EH (cell line): ENCODE measurements at regions not wholly inside any gene's neighbourhood (a gene's known extent, or its start where the extent isn't known, plus 50 kb on each side); places are given as distances from the start of the nearest gene placed in this dataset.

Source experiments
- DNase-seq: peaks from one replicate; pipeline ENCODE4 v3.0.0-alpha.2; 2015; ENCODE audit warnings: low read depth

DNA sequence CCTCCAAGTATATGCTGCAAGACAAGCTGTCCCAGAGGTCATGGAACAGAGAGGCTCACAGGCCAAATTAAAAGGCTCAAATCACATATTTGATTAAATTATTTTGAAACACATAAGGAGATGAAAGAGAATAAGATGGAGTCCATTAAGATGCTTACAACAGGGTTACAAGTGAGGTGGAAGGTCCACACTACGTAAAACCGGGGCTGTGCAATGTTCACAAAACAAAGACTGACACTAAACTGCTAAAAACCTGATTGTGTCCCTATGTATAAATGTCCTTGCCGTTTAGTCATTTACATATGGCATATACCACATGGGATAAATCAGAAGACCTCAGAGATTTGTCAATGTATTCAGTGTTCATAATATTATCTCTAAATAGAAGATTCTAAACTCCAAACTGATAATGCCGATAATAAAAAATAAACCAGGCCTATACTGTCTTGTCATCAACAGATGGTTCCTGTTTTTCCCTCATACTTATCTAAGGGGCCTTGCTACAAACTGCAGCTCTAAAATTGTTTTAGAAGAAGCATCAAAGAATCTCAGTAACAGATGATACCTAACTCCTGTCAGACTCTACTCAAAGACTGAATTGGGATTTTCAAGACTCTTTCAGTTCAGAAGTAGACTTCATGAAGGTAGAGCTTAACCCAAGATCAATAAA lies 51.8 kb upstream of the RIPOR2 start:
- no peak for DNase-seq

DNA sequence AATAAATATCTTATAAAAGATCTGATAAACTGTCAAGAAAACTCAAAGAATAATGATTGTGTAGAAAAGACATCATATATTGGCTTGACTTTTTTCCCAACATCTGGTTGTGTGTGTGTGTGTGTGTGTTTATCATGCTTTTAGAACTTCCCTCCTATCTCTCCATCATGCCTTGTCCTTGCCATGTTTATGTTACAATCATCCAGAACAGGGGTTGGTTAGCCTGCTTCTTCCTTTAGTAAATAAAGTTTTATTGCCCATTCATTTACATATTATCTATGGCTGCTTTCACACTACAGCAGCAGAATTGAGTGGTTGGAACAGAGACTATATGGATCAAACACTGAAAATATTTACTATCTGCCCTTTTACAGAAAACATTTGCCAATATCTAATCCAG lies 52.8 kb upstream of the RIPOR2 start:
- DNase-seq = no peak

DNA sequence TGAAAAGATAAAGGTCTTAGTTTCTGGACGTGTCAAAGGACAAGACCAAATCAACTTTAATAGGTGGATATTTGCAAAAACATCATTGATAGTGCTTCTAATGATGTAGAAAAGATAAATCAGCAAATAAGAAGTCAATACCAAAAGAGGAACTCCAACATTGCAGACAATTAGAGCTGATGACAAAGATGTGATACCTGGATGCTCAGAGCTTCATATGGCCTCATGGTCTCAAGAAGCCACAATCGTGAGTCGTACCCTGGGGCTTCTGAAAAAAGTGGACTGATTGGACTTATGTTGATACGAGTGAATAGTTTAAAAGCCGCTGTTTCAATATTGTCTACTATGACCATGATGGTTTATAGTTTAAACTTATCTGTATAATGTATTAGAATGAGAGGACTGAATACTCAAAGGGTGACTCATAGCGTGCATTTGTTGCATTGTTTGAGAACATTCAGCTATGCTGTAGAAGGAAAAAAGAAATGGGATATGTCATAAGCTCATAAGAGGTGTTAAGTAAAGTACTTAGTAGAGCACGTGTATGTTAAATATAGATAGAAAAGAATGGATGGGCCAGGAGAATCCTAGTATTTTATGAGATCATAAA lies 54.6 kb upstream of the RIPOR2 start:
- peak; percentile 81 for DNase-seq

DNA sequence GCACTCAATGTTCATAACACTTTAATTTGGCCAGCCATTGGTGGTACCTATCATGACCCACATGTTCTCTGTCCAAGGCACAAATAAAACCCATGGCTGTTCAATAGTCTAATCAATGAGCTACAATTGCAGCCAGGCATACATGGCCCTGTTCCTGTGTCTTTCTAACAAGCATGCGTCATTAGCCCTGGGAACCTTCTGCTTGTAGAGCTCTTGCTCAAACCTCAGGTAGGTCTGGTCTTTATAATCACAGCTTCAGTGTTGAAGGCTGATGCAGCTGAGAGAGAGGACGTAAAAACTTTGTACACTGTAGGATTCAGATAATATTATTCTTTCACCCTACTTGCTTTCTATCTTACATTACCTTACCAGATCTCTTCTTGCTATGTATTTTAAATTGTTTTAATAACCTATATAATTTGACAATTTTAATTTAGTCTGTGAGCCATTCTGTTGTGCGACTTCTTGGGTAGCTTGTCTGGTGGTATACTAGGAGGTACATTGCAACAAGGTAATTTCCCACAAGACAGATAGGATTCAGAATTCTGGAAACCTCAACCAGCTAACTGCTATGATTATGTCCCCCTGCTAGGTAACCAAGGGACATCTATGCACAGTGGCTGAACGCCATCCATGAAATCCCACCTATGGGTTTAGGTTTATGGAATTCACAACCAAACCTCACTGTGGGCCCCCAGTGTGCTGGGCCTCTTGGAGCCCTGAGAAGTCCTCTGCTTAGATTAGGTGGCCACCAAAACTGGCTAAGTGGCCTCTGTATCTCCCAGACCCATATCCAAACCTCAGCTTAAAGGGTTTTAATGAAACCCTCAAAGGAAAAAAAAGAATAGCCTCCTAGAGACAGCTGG lies 55.4 kb upstream of the RIPOR2 start:
- DNase-seq = no peak

DNA sequence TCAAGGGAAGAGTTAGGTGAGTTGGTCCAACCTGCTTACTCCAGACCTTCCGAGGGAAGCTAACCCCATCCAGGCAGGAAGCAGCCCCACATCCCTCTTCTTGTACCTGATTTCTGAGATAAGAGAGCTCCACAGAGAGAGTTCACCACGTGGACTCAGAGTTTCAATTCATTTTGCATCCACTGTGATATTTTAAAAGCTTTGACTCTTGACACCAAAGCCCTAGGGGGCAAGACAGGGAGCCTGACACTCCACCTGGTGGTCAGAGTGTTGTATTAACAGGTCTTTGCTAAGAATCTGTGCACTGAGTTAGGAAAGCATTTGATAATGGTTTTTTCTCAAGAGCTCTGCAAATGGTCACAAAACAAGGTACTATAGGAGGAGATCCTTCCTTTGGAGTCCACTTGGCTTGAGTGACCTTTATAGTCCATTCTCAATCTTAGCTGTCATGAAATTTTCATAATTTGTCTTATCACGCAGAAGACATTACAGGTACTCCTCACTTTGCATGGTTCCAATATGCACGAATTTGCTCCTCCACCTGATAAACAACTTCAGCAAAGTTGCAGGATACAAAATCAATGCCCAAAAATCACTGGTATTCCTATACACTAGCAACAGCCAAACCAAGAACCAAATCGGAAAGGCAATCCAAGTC lies 56.2 kb upstream of the RIPOR2 start:
- peak; percentile 72 for DNase-seq

DNA sequence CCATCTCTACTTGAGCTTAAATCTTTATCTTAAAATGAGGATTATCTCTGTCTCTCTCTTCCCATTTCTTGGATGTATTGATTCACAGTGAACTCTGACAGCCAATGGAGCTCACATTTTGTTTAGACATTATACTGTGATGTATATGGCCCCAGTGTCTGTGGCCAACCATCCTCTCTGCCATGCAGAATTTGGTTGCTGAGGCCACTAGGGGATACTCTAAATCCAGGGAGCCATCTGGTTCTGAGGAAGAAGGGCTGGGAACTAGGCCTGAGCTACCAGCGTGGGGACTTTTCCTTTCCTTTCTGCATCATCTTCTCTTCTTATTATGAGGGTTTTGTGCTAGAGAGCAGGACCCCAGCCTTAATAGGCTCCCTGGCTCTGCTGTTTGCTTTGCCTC lies 59.1 kb upstream of the RIPOR2 start:
- peak; percentile 46 for DNase-seq

DNA sequence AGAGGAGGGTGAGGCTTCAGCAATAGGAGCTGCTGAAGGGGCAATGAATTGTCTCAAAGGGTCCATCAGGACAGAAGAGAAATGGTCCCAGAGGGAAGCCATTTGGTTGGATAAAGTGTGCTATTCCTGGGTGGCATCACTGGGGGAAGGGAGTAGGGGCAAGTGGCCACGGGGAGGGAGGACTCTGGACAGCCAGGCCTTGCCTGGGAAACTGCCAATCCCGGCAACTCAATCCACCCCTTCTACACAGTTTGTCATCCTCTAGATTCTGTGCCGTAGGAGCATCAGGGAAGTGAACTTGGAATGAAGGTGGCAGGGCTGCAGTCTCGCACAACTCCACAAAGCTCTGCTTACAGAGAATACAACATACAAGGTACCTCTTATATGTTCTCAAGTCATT lies 59.5 kb upstream of the RIPOR2 start:
- DNase-seq = no peak

DNA sequence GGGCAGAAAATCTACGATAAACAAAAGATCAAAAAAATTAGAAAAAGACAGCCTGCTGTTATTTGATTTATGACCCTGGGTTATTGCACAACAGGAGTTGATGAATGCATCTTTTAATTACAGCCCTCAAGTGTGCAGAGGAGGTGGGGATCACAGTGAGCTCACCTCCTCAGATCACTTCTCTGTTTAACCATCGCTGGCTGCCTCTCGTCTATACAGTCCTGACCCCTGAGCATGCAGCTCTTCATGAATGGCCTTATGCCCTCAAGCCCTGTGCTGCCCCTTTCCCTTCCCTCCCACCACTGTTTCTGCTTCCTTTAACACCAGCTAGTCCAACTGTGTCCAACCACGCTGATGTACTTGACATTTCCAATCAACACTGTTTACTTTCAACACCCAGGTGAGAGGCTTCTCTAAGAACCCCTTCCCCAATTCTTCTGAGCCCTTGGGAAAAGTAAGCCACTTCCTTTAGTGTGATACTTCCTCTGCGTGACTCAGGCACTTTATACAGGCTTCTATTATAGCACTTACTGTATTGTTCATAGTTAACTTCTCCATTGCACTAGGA lies 60.6 kb upstream of the RIPOR2 start:
- no peak for DNase-seq

DNA sequence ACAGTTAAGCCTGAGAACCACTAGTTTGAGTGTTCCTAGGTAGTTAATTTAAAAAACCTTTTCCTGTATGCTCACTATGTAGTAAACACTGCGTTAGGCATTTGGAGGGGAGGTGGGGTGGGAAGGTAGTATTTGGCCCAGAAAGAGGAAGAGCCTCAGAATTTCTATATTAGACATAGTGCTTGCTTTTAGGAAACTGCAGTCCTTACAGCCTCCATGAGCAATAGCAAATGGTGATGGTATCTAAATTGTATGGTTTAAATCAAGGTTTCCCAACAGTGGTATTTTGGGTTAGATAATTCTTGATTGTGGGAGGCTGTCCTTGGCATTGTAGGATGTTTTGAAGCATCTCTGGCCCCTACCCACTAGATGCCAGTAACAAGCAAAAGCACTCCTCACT lies 61.5 kb upstream of the RIPOR2 start:
- no peak for DNase-seq

DNA sequence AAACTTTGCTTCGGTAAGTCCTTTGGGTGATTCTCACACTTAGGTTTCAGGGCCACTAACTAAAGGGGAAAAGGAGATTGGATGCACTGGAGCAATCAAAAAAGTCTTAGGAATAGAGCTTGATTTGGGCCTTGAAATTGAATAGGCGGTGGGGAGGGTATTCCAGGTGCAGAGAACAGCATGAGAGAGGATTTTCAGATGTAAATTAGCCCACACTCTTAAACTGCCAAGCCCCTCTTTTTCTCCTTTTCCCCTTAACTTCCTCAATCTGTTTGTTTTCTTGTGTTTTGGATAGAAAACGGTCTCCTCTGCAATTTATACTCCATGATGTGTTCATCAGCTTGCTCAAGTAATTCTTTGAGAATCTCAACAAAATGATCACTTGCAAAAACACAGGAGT lies 62.1 kb upstream of the RIPOR2 start:
- DNase-seq = no peak

DNA sequence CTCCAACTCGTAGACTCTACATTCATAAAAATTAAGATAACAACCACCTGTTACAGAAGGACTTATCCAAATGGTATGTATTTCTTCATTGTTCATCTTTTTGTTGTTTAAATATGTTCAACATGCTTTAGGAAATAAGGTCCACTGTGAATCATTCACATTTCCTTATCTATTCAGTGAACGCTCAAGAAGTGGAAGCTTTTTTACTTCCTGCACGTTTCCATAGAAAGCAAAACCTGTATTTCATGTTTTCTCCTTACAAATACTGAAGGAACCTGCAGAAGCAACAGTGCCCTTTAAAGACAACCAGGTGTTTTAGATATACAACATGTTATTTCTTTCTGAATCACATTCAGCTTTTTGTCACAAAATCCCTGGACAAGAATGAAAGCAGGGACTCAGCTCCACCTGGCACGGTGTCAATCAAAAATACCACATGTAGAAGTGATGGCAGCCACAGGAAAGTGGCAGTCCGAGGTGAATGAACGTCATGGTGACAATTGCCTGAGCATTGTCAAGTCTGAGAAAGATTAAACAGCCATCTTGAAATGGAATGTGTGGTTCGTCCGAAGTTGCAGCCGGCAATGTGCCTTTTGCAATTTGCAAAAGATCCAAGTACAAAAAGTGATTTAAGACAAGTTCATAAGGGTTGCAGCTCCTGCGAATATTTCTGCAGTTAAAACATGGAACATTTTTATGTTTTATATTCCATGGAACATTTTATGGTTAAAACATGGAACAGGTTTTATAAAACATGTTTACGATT lies 66.7 kb upstream of the RIPOR2 start:
- DNase-seq = no peak

DNA sequence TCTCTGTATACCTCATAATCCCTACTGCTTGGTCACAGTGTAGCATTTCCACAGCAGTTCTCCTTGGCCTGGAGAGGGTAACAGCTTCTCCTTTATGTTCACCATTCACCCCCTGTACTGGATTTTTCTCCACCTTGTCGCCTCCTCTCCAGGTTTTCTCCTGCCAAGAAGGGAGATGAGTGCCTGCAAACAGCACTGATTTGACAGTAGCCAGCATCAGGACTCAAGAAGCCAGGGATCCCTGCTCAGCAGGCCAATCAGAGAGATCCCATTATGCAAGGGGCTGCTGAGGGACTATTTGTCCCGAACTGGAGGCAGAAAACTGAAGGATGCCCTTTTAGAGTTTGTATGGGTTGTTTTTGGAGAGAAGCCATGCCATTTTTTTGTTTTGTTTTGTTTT lies 68.6 kb upstream of the RIPOR2 start:
- DNase-seq = no peak

DNA sequence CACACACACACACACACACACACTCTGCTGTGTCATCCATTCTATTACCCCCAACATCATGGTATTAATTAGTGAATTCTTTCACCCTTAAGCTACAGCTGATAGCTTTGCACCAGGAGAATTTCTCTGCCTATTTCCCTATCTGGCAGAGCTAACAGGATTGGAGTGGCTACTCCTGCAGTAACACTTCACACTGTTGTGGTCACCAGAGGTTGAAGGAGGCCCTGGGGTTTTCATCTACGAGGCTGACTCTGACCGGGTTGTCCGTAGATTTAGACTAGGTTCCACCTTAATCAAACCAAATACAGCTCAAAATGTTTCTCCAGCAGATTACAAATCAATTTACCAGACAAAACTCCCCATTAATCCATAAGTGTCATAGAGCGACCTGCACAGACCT lies 69.2 kb upstream of the RIPOR2 start:
- no peak for DNase-seq

DNA sequence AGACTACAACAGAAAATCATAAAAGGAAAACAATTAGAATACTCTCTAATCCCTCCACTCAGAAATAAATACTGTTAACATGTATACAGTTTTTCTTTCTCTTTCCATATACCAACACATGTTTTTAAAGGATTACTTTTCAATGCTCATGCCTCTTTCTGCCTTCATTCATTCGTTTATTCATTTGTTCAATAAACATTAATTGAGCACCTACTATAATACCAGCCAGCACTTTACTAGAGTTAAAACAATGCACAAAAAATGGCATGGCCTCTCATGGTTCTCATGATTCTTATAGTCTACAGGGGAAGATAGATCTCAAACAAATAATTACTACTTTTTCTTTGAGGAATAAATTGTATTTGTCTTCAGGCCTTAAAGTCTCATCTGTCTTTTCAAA lies 70.3 kb upstream of the RIPOR2 start:
- no peak for DNase-seq

DNA sequence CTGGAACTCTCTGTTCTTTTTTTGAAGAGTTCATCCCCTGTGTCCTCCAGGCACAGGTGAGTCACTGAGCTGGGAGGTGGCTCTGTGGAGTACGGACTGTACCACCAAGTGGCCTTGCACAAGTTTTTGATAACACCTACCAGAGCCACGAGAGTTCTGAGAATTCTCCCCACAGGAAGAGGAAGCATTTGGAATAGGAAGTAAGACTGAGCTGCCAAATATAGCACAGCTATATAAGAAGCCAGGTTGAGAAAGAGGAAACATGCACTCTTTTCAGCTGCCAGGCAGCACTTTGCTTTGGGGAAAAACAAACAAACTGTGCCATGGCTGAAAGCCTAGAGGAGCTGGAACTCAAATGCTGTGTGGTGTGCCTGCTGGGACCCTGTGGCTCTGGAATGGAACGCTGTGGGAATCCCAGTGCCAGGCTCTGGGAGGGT lies 70.8 kb upstream of the RIPOR2 start:
- DNase-seq = peak; percentile 56

DNA sequence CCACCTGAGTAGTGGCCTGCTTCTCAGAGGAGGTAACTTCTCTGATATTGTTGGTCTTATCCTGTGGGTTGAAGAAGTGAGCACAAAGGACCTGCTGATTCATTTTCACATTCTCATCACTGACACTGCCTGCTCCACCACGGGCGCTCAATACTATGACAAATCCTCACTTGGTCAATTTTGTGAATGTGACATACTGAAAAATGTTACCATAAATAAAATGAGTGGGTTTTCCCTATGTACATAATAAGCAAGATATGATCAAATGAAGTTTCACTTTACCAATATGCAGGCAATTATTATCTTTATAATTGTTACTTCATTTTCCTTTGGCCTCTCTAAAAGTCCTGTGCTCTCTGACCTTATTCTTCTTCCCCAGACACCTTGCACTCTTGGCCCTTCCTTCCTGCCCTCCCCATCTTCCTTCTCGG lies 71.5 kb upstream of the RIPOR2 start:
- no peak for DNase-seq

DNA sequence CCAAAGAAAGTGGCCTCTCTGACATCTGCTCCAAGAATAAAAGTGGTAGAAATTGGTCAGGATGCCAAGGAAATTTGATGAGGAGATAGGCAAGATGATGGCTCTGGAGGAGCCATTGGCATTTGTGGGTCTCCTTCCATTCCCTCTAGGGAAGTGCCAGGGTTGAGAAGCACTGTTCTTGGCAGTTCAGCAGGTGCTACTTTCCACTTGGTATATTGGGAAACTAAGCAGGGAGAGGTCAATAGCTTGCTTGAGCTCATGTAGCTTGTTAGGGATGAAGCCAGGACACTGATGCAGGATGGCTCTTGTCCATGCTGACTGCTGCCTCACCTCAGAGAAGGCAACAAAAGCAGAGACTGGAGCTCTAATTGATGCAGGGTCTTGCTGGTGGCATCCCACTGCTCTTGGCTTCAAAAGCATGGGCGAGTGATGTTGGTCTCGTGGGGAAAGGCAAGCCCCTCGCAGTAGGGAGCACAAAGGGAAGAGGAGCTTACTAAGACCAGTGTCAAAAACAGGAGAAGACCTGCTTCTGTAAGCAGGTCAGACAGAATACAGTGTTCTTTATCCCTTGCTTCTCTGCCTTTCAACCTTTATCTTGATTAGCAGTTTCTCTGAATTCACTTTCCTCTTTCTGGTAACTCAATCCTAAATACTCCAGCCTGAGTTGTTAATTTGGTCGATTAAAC lies 73.1 kb upstream of the RIPOR2 start:
- no peak for DNase-seq

DNA sequence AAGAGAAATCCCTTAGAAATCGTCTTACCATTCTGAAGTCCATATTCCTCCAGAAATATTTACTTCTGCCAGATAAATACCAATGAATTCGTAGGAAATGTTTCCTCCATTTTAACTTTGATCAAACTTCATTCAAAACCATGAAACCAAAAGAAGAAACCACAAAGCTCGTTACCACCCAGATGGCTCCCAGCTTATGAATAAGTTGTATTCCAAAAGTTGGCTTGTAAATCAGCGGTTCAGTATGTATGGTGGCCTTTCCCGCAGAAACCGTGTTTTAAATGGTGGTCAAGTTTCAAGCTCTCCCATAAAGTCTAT lies 73.6 kb upstream of the RIPOR2 start:
- DNase-seq = no peak

DNA sequence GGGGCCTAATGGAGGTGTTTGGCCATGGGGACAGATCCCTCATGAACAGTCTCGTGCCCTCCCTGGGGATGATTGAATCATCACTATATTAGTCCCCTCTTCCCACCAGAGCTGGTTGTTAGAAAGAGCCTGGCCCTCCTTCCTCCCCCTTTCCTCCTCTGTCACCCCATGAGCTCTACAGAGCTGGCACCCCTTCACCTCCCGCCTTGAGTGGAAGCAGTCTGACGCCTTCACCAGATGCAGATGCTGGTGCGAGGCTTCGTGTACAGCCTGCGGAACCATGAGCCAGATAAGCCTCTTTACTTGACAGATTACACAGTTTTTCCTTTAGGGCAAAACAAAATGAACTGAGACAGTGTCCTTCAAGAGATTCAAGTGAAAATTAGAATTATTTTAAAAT lies 74.4 kb upstream of the RIPOR2 start:
- no peak for DNase-seq

DNA sequence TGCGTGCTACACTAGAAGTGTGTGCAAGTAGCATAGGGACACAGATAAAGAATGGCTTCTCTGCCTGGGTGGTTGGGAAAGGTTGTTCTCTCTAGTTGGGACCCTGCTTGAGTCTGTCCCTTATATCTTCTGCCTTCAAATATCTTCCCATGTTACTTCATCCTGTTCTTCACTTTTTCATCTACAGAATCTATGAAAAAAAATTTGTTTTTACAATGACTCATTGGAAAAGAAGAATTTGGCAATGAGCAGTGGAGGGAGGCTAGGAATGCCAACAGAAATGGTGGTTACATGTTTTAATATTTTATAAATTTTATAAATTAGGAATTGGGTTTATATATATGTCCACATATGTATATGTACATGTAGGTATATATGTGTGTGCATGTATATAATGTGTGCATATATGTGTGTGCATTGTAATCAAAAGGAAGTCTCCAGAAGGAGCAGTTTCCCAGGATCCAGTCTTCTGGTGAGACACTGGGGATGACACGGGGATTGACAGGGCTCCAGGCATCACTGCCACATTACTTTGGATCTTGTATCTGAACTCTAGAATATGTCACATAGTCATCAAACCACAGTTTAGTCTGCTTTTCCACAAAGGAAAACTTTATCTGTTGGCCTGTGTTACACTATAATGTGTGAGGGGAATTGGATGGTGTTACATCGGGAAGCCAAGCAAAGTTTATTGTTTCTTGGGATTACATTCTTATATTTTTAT lies 75.3 kb upstream of the RIPOR2 start:
- peak; percentile 86 for DNase-seq
